Endothelial cell of umbilical vein (primary cell): ENCODE measurements at regions not wholly inside any gene's neighbourhood (a gene's known extent, or its start where the extent isn't known, plus 50 kb on each side); places are given as distances from the start of the nearest gene placed in this dataset.
A peak's percentile ranks its signal among the peaks of the same experiment; 100 is the strongest.

Experiments
- BruUV-seq: library from RNA; stranded (reverse); fragments of 400-500 nt; replicated peaks from 2 replicates; lab custom pipeline; 2021; lab: Mats Ljungman, UMichigan
- CTCF ChIA-PET: fragments of 300-600, 350-600 bp; sonication (Branson Sonifier 250); formaldehyde crosslinking; loops from one replicate; lab custom pipeline; 2021; ENCODE audit warnings: antibody characterized with exemption, inconsistent platforms; lab: Charles Lee
- POLR2A ChIA-PET: fragments of 300-600, 350-600 bp; sonication (Branson Sonifier 250); formaldehyde crosslinking; loops from one replicate; lab custom pipeline; 2021; ENCODE audit warnings: antibody characterized with exemption, inconsistent platforms; lab: Charles Lee
- DNase-seq: peaks from one replicate; pipeline ENCODE4 v3.0.0-alpha.2; 2011; ENCODE audit warnings: low read depth, low spot score
- FAIRE-seq: peaks from 2 replicates; lab custom pipeline; 2011; peaks lifted over from hg19 to GRCh38; lab: Jason Lieb, UNC
- H2AFZ ChIP-seq: 2 replicates; pipeline ENCODE4 v1.6.0; 2012; ENCODE audit warnings: low read depth, low read length, control low read depth, inconsistent platforms
- H3K27ac ChIP-seq: 2 replicates; pipeline ENCODE4 v1.5.1; 2011; ENCODE audit warnings: low read depth, mild to moderate bottlenecking, control low read depth, low read length, moderate library complexity; ENCODE audit not compliant: insufficient read depth
- H3K27me3 ChIP-seq, 2 experiments: 2 replicates each; pipeline versions ENCODE4 v1.6.0 to v1.6.1; 2011; ENCODE audit warnings: low read length in 2 of 2, mixed read lengths in 1 of 2; ENCODE audit not compliant: control insufficient read depth in 2 of 2, insufficient read depth in 2 of 2
- H3K36me3 ChIP-seq, 2 experiments: 2 replicates in 1 of 2; 3 replicates in 1 of 2; pipeline ENCODE4 v1.5.1; 2011; ENCODE audit warnings: low read length in 2 of 2, mild to moderate bottlenecking in 1 of 2, moderate library complexity in 1 of 2; ENCODE audit not compliant: control insufficient read depth in 2 of 2, insufficient read depth in 2 of 2; ENCODE audit errors: extremely low read depth in 1 of 2
- H3K4me1 ChIP-seq: 3 replicates; pipeline ENCODE4 v1.5.1; 2011; ENCODE audit warnings: mild to moderate bottlenecking, low read length; ENCODE audit not compliant: control insufficient read depth, insufficient read depth; ENCODE audit errors: extremely low read depth
- H3K4me2 ChIP-seq: 2 replicates; pipeline ENCODE4 v1.6.1; 2011; ENCODE audit warnings: low read length, control low read depth, mixed read lengths; ENCODE audit not compliant: insufficient read depth
- H3K4me3 ChIP-seq, 3 experiments: fragments of 200-600 bp in 1 of 3; sonication (generic), shearing (Covaris generic) in 1 of 3; replicated peaks in 1 of 3; 2 replicates each; pipeline ENCODE4 v1.5.1; 2011 to 2016; ENCODE audit warnings: control low read depth in 3 of 3, low read length in 3 of 3, mild to moderate bottlenecking in 2 of 3, inconsistent platforms in 1 of 3, low read depth in 1 of 3, moderate library complexity in 1 of 3; ENCODE audit not compliant: insufficient read depth in 1 of 3
- H3K79me2 ChIP-seq: 2 replicates; pipeline ENCODE4 v1.6.0; 2012; ENCODE audit warnings: low read length, inconsistent platforms; ENCODE audit not compliant: control insufficient read depth, insufficient read depth
- H3K9ac ChIP-seq: replicated peaks from 2 replicates; pipeline ENCODE3; 2011; ENCODE audit warnings: low read length, control low read depth; ENCODE audit not compliant: insufficient read depth; ENCODE audit errors: extremely low read depth
- H3K9me1 ChIP-seq: replicated peaks from 3 replicates; pipeline ENCODE4 v1.6.0; 2011; ENCODE audit warnings: mild to moderate bottlenecking, low read length; ENCODE audit not compliant: control insufficient read depth, insufficient read depth; ENCODE audit errors: extremely low read depth
- H3K9me3 ChIP-seq: replicated peaks from 2 replicates; pipeline ENCODE4 v1.5.1; 2012; ENCODE audit warnings: low read length, inconsistent platforms; ENCODE audit not compliant: control insufficient read depth, insufficient read depth
- H4K20me1 ChIP-seq: replicated peaks from 2 replicates; pipeline ENCODE3; 2011; ENCODE audit warnings: mild to moderate bottlenecking, low read length; ENCODE audit not compliant: control insufficient read depth, insufficient read depth; ENCODE audit errors: extremely low read depth
- CTCF ChIP-seq, 2 donors: IDR thresholded peaks; 1 replicate in 1 of 2; 2 replicates in 1 of 2; pipeline ENCODE4 v1.5.1; 2011; ENCODE audit warnings: low read length in 2 of 2, mild to moderate bottlenecking in 2 of 2, moderate library complexity in 2 of 2, control low read depth in 1 of 2, inconsistent platforms in 1 of 2, low read depth in 1 of 2; ENCODE audit not compliant: insufficient read depth in 1 of 2; ENCODE audit errors: extremely low read depth in 1 of 2
- EZH2 ChIP-seq: IDR thresholded peaks from 2 replicates; pipeline ENCODE4 v1.6.1; 2012; ENCODE audit warnings: borderline replicate concordance, low read depth, mild to moderate bottlenecking, moderate library complexity, low read length, inconsistent platforms; ENCODE audit not compliant: severe bottlenecking
- FOS ChIP-seq: IDR thresholded peaks from 2 replicates; pipeline ENCODE4 v1.6.1; 2011; ENCODE audit warnings: mild to moderate bottlenecking, low read length, moderate library complexity, borderline replicate concordance; ENCODE audit not compliant: insufficient read depth
- GATA2 ChIP-seq: IDR thresholded peaks from 2 replicates; pipeline ENCODE4 v1.7.0; 2011; ENCODE audit warnings: low read depth, mild to moderate bottlenecking, moderate library complexity, mixed read lengths, low read length; ENCODE audit not compliant: insufficient read length, insufficient read depth
- JUN ChIP-seq: IDR thresholded peaks from 2 replicates; pipeline ENCODE4 v1.6.1; 2011; ENCODE audit warnings: borderline replicate concordance, low read depth; ENCODE audit not compliant: insufficient read length, insufficient read depth
- MAX ChIP-seq: IDR thresholded peaks from 2 replicates; pipeline ENCODE4 v1.6.1; 2011; ENCODE audit not compliant: insufficient read depth, insufficient read length
- MYC ChIP-seq: IDR thresholded peaks from one replicate; pipeline ENCODE4 v1.6.1; 2011; ENCODE audit warnings: mild to moderate bottlenecking, low read depth, low read length
- POLR2A ChIP-seq: IDR thresholded peaks from 2 replicates; pipeline ENCODE4 v1.6.1; 2012; ENCODE audit warnings: low read depth, mild to moderate bottlenecking, control low read depth, low read length
- POLR2AphosphoS5 ChIP-seq: IDR thresholded peaks from 2 replicates; pipeline ENCODE4 v1.6.1; 2012; ENCODE audit warnings: low read depth, mild to moderate bottlenecking, control low read depth, low read length, moderate library complexity; ENCODE audit not compliant: insufficient read depth
- dilution Hi-C: fragments of 300-500 bp; cut with MboI; formaldehyde crosslinking; loops from one replicate; pipeline ENCODE4 v1.15.0; 2019; ENCODE audit warnings: low sequenced_read_pairs; ENCODE audit not compliant: extremely low pct_ligation_motif_present
- intact Hi-C: fragments of 100-400 bp; cut with micrococcal nuclease; formaldehyde crosslinking; loops from one replicate; pipeline ENCODE4 v1.10.0; 2022

GRCh38 chr1:208455821-208456220 is 211.6 kb upstream of the PLXNA2 start:
- Histone ChIP-seq H3K27ac (no peak overlapping the region), H3K4me2 (no peak overlapping the region), H3K4me1 (no peaks in the 10 kb centered on the region), H4K20me1 (no peaks in the 10 kb centered on the region), H2AFZ (no peak overlapping the region), H3K9me1 (no peaks in the 10 kb centered on the region), H3K9ac (no peak overlapping the region), H3K27me3 (peaks cover 7 to 10% of the 10 kb centered on the region in 2 experiments), H3K4me3 (no peak overlapping the region), H3K36me3 (no peaks in the 10 kb centered on the region), H3K79me2 (no peaks in the 10 kb centered on the region), H3K9me3 (no peaks in the 10 kb centered on the region)
- intact Hi-C loops = no loop called here
- TF ChIP-seq POLR2A (no peak), MAX (no peak), POLR2AphosphoS5 (no peak), JUN (no peak), CTCF (IDR thresholded peaks at IDR 0.05; ENCODE audit: extremely low read depth in 1 of 2, insufficient read depth in 1 of 2, low read depth in 1 of 2, low read length in 2 of 2) (no peak), FOS (peak; percentile 59)
- no TSS peak for BruUV-seq
- DNase-seq (no peak), FAIRE-seq (no peak)
- ChIA-PET POLR2A (no interaction called here), CTCF (no interaction called here)
- dilution Hi-C loops = no loop called here

GRCh38 chr1:208456487-208456886 is 212.3 kb upstream of the PLXNA2 start:
- Histone ChIP-seq H3K36me3 (no peaks in the 10 kb centered on the region), H4K20me1 (no peaks in the 10 kb centered on the region), H3K9me3 (no peaks in the 10 kb centered on the region), H3K4me1 (no peaks in the 10 kb centered on the region), H3K27ac (no peak overlapping the region), H3K9me1 (no peaks in the 10 kb centered on the region), H3K79me2 (no peaks in the 10 kb centered on the region), H3K4me2 (no peak overlapping the region), H3K9ac (no peak overlapping the region), H3K27me3 (peaks cover 4 to 10% of the 10 kb centered on the region in 2 experiments), H3K4me3 (no peak overlapping the region), H2AFZ (no peak overlapping the region)
- dilution Hi-C loops = no loop called here
- DNase-seq (no peak), FAIRE-seq (no peak)
- no peak for TF ChIP-seq FOS
- no peak for TF ChIP-seq MAX
- no peak for TF ChIP-seq MYC
- TF ChIP-seq POLR2AphosphoS5 = no peak
- TF ChIP-seq JUN = no peak
- no peak for TF ChIP-seq EZH2
- TF ChIP-seq CTCF (IDR thresholded peaks at IDR 0.05; ENCODE audit: extremely low read depth in 1 of 2, insufficient read depth in 1 of 2, low read depth in 1 of 2, low read length in 2 of 2) = no peak
- TF ChIP-seq POLR2A = no peak
- no peak for TF ChIP-seq GATA2
- no TSS peak for BruUV-seq
- ChIA-PET POLR2A (no interaction called here), CTCF (no interaction called here)
- intact Hi-C loops = no loop called here
